Stimulated activated CD4-positive, alpha-beta T cell treated with anti-CD3 and anti-CD28 coated beads, TNF-alpha, amount 100 ng/mL, for 48 hours (primary cell): ENCODE measurements at regions not wholly inside any gene's neighbourhood (a gene's known extent, or its start where the extent isn't known, plus 50 kb on each side); places are given as distances from the start of the nearest gene placed in this dataset.
"Not testable (repeated sequence)": the region's sequence is repeated elsewhere in the genome, so short reads cannot be mapped to it uniquely, and the experiment has no call there.

Source experiments
- DNase-seq, 3 donors: peaks; one replicate each; pipeline ENCODE4 v3.0.0-alpha.2; 2020; ENCODE audit warnings: low read depth in 3 of 3

GRCh38 chr13:58488251-58488650 is 856.7 kb downstream of the PCDH17 start:
- no peak for DNase-seq

GRCh38 chr13:58495668-58496067 is 864.1 kb downstream of the PCDH17 start:
- DNase-seq = no peak

DNA sequence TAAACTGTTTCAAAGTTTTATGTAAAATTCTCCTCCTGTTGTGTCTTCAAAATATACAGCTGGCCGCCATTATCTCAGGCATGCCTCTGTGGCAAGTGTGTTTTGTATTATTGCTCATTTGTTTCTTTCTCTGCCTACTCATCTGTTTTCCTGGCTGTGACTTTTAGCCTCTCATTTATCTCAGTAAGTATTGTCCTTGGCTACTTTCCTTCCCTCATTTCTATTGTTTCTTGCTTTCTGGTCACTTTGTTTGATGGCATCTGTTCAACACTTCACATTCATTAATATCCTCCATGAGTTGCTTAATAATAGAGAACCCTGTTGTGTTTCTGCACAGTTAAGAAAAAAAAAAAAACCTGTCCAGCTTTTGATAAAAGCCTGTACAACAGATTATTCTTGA is 869.4 kb downstream of the PCDH17 start:
- DNase-seq = no peak

- DNase-seq = not testable (repeated sequence)
These were observed 872.7 kb downstream of the PCDH17 start for GRCh38 chr13:58504202-58504700.

GRCh38 chr13:58505262-58505920 is 873.8 kb downstream of the PCDH17 start:
- DNase-seq = not testable (repeated sequence)

- DNase-seq = no peak
These were observed 896.8 kb downstream of the PCDH17 start for GRCh38 chr13:58528351-58528750.

- no peak for DNase-seq
These were observed 900.1 kb downstream of the PCDH17 start for GRCh38 chr13:58531614-58532013.

DNA sequence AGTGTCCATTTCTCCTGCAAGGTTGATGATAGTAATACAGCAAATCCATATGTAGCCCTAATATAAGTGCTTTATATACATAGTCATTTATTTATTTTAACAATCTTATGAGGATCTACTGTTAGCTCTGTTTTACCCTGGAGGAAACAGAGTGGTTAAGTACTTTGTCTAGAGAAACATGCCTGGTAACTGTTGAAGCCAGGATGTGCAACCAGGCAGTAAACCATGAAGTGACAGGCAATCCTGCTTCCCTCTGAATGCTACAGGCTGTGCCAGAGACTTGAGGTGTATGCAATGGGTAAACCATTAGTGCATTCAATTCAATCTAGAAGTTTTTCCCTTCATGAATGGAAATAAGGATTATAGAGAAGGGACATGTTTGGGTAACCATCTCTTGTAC is 911.0 kb downstream of the PCDH17 start:
- DNase-seq = no peak

GRCh38 chr13:58547419-58547818 is 915.9 kb downstream of the PCDH17 start:
- no peak for DNase-seq

DNA sequence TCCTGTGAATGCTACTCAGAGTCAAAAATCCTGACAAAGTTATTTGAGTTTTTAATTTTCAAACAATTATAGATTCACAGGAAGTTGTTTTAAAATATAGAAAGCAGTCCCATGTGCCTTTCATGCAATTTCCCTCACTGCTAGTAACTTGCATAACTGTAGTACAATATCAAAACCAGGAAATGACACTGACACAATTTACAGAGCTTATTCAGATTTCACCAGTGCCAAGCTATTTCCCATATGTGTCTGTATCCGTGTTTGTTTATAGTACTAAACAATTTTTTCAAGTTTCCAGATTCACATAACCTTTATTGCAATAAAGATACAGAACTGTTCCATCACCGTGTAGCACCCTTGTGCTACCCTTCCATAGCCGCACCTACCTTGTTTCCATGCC is 934.6 kb downstream of the PCDH17 start:
- DNase-seq = no peak

DNA sequence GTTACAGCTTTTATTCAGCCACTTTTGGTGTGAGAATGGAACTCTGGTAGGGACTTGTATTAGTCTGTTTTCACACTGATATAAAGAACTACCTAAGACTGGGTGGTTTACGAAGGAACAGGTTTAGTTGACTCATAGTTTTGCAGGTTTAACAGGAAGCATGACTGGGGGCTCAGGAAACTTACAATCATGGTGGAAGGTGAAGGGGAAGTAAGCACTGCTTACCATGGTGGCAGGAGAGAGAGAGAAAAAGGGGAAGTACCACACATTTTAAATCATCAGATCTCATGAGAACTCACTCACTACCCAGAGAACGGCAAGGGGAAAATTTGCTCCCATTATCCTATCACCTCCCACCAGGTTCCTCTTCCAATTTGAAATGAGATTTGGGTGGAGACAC is 942.2 kb downstream of the PCDH17 start:
- DNase-seq = no peak

GRCh38 chr13:58574791-58575190 is 943.2 kb downstream of the PCDH17 start:
- no peak for DNase-seq

DNA sequence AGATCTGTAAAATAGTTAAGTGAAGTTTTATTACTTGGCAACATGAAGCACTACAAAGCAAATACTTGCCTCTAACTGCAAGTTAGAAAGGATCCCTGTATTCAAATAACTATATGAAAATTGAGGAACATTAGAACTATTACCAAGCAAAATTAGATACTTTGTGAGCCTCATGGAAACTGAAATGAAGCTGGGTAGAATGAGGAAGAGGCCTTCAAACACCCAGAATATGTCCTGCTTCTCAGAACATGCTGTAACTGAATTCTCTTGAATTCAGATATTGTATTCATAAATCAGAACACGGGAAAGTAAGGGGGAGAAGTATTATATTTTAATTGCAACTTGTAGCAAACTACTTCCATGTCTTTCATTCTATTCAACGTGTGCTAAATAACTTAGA is 947.9 kb downstream of the PCDH17 start:
- DNase-seq = no peak

DNA sequence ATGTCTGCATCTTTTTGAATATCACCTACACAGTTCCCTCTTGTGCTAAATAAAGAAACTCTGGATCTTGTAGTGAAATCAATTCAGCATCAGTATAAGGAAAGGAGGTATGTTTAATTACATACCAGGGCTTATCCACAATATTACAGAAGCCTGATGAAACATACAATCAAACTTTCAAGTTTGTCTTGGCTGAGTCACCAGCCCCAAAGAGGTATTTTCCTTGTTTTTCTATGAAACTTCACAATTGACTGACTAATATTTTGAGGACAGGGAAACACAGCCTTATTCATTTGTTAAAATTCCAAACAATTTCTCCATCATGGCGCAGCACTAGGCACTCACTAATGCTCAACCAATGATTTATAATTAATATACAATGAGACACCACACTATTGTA is 952.4 kb downstream of the PCDH17 start:
- DNase-seq = no peak

GRCh38 chr13:58584610-58585009 is 953.1 kb downstream of the PCDH17 start:
- DNase-seq = no peak

DNA sequence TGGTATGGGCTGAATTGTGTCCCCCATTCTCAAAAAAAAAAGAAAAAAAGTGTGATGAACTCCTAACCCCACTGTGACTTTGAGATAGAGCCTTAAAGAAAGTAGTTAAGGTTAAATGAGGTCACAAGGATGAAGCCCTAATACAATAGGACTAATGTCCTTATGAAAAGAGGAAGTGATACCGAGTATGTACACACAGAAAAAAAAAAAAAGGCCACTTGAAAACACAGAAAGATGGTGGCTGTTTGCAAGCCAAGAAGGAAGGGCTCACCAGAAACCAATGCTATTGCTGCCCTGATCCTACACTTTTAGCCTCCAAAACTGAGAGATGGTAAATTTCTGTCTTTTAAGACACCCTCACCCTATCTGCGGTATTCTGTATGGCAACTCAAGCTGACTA is 955.6 kb downstream of the PCDH17 start:
- DNase-seq = no peak

DNA sequence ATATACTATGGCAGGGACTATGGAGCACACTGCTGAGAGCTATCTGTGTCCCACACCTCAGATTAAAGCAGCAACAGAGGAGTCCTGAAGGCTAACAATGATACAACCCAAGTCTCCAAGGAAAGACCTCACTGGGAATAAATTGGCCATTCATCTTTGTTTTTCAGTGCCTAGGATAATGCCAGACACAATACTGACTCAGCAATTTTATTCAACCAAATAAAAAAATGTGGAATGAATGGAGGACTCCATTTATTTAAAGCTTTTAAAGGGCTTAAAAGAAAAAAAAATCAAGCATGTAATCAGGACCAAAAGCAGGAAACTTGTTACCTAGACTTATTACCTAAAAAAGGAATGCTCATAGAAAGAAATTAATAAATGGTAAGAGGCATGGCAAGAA is 960.5 kb downstream of the PCDH17 start:
- no peak for DNase-seq

DNA sequence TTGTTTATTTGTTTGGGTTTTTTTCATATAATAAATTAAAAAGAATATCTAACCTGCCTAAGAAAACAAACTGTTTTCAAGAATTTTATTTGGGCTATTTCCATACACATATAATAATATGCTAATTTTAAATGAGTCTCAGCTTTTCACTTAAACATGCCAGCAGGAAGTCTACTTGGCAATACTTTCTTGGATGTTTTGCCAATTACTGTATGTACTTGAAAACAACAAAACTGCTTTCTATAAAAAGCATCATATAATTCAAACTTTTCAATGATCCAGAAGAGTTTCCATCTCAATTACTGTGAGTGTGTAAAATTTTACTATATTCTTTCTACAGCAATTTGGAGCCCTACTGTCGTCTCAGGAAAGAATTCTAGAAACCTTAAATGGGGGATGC is 961.2 kb downstream of the PCDH17 start:
- DNase-seq = no peak

DNA sequence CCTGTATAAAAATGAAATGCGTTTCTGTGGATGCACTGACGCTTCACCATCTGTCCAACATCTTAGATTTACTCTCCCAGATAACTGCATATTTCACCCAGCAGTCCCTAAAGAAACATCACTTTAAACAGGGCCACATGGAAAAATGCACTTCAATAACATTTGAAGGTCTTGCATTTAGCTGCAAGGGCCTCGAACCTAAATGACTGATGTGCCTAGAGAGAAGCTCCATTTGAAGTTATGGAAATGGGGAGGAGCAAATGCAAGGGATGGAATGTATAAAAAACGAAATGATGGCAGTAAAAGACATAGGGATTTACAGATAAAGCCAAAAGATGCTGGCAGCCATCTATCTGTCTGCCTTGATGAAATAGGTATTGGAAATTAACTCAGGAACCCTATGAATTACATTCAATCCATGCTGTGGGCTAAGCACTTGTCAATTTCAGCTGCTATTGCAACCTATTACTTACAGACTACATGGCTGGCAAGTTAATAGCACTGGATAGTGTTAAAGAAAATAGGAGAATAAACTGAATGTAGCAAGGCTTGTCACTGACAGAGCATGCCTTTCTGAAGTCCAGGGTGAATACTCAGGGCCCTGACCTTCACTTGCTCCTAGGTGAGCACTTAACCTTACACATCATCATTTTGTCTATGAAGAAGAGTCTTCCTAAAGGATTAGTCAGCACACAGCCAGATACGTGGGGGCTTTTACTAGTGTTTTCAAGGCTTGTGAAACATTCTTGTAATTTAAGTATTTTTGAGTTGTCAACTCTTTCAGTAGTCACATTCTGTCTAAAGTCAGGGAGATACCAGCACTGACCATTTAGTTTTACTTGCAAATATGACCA is 963.4 kb downstream of the PCDH17 start:
- no peak for DNase-seq

DNA sequence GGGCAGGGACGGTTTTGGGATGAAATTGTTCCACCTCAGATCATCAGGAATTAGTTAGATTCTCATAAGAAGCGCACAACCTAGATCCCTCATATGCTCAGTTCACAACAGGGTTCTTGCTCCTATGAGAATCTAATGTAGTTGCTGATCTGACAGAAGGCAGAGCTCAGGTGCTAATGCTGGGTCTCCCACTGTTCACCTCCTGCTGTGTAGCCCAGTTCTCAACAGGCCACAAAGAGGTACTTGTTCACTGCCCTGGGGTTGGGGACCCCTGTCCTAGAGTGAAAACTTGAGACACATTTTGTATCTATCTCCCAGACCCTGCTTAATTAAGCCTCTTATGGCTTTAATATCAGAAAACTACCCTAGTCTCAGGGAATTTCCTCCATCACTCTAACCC is 966.0 kb downstream of the PCDH17 start:
- DNase-seq = no peak

- DNase-seq = no peak
These were observed 966.7 kb downstream of the PCDH17 start for GRCh38 chr13:58598241-58598640.

DNA sequence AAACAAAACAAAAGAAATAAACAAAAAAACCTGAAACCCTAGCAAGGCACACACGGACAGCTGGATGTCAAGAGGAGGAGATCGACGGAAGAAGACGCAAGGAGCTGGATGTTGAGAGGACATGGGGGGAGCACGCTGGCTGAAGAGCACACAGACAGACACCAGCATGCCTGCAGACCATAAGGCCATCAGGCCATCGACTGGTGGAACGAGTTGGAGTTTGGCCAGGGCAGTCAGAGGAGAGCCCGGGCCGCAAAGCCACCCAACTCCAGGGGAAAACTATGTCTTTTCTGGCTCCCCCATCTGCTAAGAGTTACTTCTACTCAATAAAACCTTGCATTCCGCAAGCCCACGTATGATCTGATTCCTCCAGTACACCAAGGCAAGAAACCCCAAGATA is 979.6 kb downstream of the PCDH17 start:
- DNase-seq = no peak
